GM12892 (cell line): ENCODE measurements at regions not wholly inside any gene's neighbourhood (a gene's known extent, or its start where the extent isn't known, plus 50 kb on each side); places are given as distances from the start of the nearest gene placed in this dataset.

ENCODE experiments used
- POLR2A ChIP-seq: IDR thresholded peaks from 2 replicates; pipeline ENCODE4 v1.6.1; 2011; ENCODE audit warnings: low read depth, low read length, control low read depth
- POLR2AphosphoS5 ChIP-seq: IDR thresholded peaks from 2 replicates; pipeline ENCODE4 v1.6.1; 2011; ENCODE audit warnings: low read depth, low read length, control low read depth
- TAF1 ChIP-seq: IDR thresholded peaks from 2 replicates; pipeline ENCODE4 v1.6.1; 2011; ENCODE audit warnings: low read depth, mild to moderate bottlenecking, control low read depth, low read length, borderline replicate concordance

- TF ChIP-seq POLR2A (no peak), TAF1 (no peak), POLR2AphosphoS5 (no peak)
Measured at GRCh38 chr1:88296227-88296626, 387.8 kb upstream of the PKN2 start.
